ENCODE measurements at regions not wholly inside any gene's neighbourhood (a gene's known extent, or its start where the extent isn't known, plus 50 kb on each side); places are given as distances from the start of the nearest gene placed in this dataset.

DNA sequence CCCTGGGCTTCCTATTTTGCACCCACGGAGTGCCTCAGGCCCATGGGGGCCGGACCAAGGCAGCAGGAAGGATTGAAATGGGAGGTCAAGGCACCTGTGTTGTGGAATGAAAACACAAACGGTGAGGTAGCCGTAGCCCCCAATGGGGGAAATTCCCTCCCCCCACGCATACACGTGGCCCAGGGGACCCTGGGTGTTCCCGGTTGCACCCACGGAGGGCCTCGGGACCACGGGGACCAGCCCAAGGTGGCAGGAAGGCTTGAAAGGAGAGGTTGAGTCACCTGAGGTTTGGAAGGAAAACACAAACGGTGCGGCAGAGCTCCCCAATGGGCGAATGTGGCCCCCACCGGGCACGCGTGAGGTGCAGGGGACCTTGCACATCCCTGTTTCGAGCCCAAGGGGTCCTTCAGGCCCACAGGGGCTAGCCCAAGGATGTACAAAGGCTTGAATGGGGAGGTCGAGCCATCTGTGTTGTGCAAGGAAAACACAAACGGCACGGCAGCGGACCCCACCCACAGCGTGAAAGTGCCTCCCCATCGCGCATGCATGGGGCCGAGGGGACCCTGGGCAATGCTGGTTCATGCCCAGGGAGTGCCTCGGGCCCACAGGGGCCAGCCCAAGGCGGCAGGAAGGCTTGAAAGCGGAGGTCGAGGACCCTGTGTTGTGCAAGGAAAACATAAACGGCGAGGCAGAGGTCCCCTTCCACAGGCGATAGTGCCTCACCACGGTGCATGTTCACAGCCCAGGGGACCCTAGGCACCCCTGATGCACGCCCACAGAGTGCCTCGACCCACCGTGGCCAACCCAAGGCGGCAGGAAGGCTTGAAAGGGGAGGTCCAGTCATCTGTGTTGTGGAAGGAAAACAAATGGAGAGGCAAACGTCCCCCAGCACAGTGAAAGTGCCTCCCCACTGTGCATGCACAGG lies 376.7 kb downstream of the ALG10 start:
- FAIRE-seq (no peak), DNase-seq (no peak)
- no peaks in the 10 kb centered on the region for H3K27me3 ChIP-seq (ENCODE audit: control insufficient read depth in 3 of 3, insufficient read depth in 3 of 3, low read length in 3 of 3)
- H3K4me3 ChIP-seq (ENCODE audit: low read depth in 1 of 3, low read length in 3 of 3) = no peak overlapping the region
- 66 to 68% (median 67%) methylated on average over 38 of the region's 38 CpGs for WGBS, 3 donors
- no peak overlapping the region for H3K27ac ChIP-seq (ENCODE audit: low read depth in 1 of 3, low read length in 2 of 3)
- no peaks in the 10 kb centered on the region for H3K4me1 ChIP-seq (ENCODE audit: control insufficient read depth in 3 of 3, insufficient read depth in 2 of 3, low read depth in 1 of 3, low read length in 2 of 3)
- peaks cover 3 to 100% of the 10 kb centered on the region in 2 donors for H3K9me3 ChIP-seq (ENCODE audit: control insufficient read depth in 2 of 2, insufficient read depth in 1 of 2, low read depth in 1 of 2, low read length in 1 of 2)
- no peaks in the 10 kb centered on the region for H3K36me3 ChIP-seq (ENCODE audit: control insufficient read depth in 3 of 3, insufficient read depth in 2 of 3, low read depth in 1 of 3, low read length in 3 of 3)

DNA sequence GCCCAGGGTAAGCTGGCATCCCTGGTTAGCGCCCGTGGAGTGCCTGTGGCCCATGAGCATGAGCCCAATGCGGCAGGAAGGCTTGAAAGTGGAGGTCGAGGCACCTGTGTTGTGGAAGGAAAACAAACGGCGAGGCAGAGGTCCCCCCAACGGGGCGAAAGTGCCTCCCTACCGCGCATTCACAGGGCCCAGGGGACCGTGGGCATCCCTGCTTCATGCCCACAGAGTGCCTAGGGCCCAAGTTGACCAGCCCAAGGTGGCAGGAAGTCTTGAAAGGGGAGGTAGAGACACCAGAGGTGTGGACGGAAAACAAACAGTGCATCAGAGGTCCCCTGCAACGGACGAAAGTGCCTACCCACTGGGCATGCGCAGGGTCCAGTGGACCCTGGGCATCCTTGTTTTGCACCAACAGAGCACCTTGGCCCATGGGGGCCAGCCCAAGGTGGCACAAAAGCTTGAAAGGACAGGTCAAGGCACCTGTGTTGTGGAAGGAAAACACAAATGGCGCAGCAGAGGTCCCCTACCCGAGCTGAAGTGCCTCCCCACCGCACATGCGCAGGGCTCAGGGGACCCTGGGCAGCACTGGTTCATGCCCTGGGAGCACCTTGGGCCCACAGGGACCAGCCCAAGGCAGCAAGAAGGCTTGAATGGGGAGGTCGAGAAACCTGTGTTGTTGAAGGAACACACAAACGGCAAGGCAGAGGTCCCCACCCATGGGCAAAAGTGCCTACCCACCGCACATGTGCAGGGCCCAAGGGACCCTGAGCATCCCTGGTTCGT lies 377.5 kb downstream of the ALG10 start:
- FAIRE-seq (no peak), DNase-seq (no peak)
- no peaks in the 10 kb centered on the region for H3K4me1 ChIP-seq (ENCODE audit: control insufficient read depth in 3 of 3, insufficient read depth in 2 of 3, low read depth in 1 of 3, low read length in 2 of 3)
- H3K9me3 ChIP-seq (ENCODE audit: control insufficient read depth in 2 of 2, insufficient read depth in 1 of 2, low read depth in 1 of 2, low read length in 1 of 2) = peaks cover 7 to 98% of the 10 kb centered on the region in 2 donors
- no peak overlapping the region for H3K4me3 ChIP-seq (ENCODE audit: low read depth in 1 of 3, low read length in 3 of 3)
- H3K36me3 ChIP-seq (ENCODE audit: control insufficient read depth in 3 of 3, insufficient read depth in 2 of 3, low read depth in 1 of 3, low read length in 3 of 3) = no peaks in the 10 kb centered on the region
- H3K27ac ChIP-seq (ENCODE audit: low read depth in 1 of 3, low read length in 2 of 3) = no peak overlapping the region
- no peaks in the 10 kb centered on the region for H3K27me3 ChIP-seq (ENCODE audit: control insufficient read depth in 3 of 3, insufficient read depth in 3 of 3, low read length in 3 of 3)
- WGBS, 3 donors = 67 to 75% (median 68%) methylated on average over 23 of the region's 23 CpGs

DNA sequence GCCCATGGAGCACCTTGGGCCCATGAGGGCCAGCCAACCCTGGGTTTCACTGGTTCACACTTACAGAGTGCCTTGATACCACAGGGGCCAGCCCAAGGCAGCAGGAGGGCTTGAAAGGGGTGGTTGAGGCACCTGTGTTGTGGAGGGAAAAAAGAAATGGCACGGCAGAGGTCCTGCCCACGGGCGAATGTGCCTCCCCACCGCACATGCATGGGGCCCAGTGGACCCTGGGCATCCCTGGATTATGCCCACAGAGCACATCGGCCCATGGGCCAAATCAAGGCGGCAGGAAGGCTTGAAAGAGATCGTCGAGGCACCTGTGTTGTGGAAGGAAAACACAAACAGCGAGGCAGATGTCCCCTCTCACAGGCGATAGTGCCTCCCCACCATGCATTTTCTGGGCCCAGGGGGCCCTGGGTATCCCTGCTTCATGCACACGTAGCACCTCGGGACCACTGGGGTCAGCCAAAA lies 378.1 kb downstream of the ALG10 start:
- Histone ChIP-seq H3K4me3 (ENCODE audit: low read depth in 1 of 3, low read length in 3 of 3) (no peak overlapping the region), H3K9me3 (ENCODE audit: control insufficient read depth in 2 of 2, insufficient read depth in 1 of 2, low read depth in 1 of 2, low read length in 1 of 2) (peaks cover 7 to 97% of the 10 kb centered on the region in 2 donors), H3K27me3 (ENCODE audit: control insufficient read depth in 3 of 3, insufficient read depth in 3 of 3, low read length in 3 of 3) (no peaks in the 10 kb centered on the region), H3K27ac (ENCODE audit: low read depth in 1 of 3, low read length in 2 of 3) (no peak overlapping the region), H3K4me1 (ENCODE audit: control insufficient read depth in 3 of 3, insufficient read depth in 2 of 3, low read depth in 1 of 3, low read length in 2 of 3) (no peaks in the 10 kb centered on the region), H3K36me3 (ENCODE audit: control insufficient read depth in 3 of 3, insufficient read depth in 2 of 3, low read depth in 1 of 3, low read length in 3 of 3) (no peaks in the 10 kb centered on the region)
- DNase-seq (no peak), FAIRE-seq (no peak)
- 76 to 84% (median 79%) methylated on average over 12 of the region's 12 CpGs for WGBS, 3 donors

GRCh38 chr12:34400986-34401658 lies 378.8 kb downstream of the ALG10 start:
- H3K4me3 ChIP-seq (ENCODE audit: low read depth in 1 of 3, low read length in 3 of 3) = no peak overlapping the region
- FAIRE-seq (no peak), DNase-seq (no peak)
- H3K36me3 ChIP-seq (ENCODE audit: control insufficient read depth in 3 of 3, insufficient read depth in 2 of 3, low read depth in 1 of 3, low read length in 3 of 3) = no peaks in the 10 kb centered on the region
- no peaks in the 10 kb centered on the region for H3K27me3 ChIP-seq (ENCODE audit: control insufficient read depth in 3 of 3, insufficient read depth in 3 of 3, low read length in 3 of 3)
- H3K27ac ChIP-seq (ENCODE audit: low read depth in 1 of 3, low read length in 2 of 3) = no peak overlapping the region
- H3K4me1 ChIP-seq (ENCODE audit: control insufficient read depth in 3 of 3, insufficient read depth in 2 of 3, low read depth in 1 of 3, low read length in 2 of 3) = no peaks in the 10 kb centered on the region
- H3K9me3 ChIP-seq (ENCODE audit: control insufficient read depth in 2 of 2, insufficient read depth in 1 of 2, low read depth in 1 of 2, low read length in 1 of 2) = peaks cover 7 to 97% of the 10 kb centered on the region in 2 donors
- WGBS, 3 donors = 68 to 70% (median 68%) methylated on average over 25 of the region's 25 CpGs

GRCh38 chr12:34401659-34402227 lies 379.4 kb downstream of the ALG10 start:
- H3K27me3 ChIP-seq (ENCODE audit: control insufficient read depth in 3 of 3, insufficient read depth in 3 of 3, low read length in 3 of 3) = no peaks in the 10 kb centered on the region
- H3K27ac ChIP-seq (ENCODE audit: low read depth in 1 of 3, low read length in 2 of 3) = no peak overlapping the region
- 57 to 60% (median 59%) methylated on average over 28 of the region's 28 CpGs for WGBS, 3 donors
- no peak for FAIRE-seq
- H3K9me3 ChIP-seq (ENCODE audit: control insufficient read depth in 2 of 2, insufficient read depth in 1 of 2, low read depth in 1 of 2, low read length in 1 of 2) = peaks cover 10 to 97% of the 10 kb centered on the region in 2 donors
- no peaks in the 10 kb centered on the region for H3K36me3 ChIP-seq (ENCODE audit: control insufficient read depth in 3 of 3, insufficient read depth in 2 of 3, low read depth in 1 of 3, low read length in 3 of 3)
- H3K4me1 ChIP-seq (ENCODE audit: control insufficient read depth in 3 of 3, insufficient read depth in 2 of 3, low read depth in 1 of 3, low read length in 2 of 3) = no peaks in the 10 kb centered on the region
- H3K4me3 ChIP-seq (ENCODE audit: low read depth in 1 of 3, low read length in 3 of 3) = no peak overlapping the region
- DNase-seq = no peak

DNA sequence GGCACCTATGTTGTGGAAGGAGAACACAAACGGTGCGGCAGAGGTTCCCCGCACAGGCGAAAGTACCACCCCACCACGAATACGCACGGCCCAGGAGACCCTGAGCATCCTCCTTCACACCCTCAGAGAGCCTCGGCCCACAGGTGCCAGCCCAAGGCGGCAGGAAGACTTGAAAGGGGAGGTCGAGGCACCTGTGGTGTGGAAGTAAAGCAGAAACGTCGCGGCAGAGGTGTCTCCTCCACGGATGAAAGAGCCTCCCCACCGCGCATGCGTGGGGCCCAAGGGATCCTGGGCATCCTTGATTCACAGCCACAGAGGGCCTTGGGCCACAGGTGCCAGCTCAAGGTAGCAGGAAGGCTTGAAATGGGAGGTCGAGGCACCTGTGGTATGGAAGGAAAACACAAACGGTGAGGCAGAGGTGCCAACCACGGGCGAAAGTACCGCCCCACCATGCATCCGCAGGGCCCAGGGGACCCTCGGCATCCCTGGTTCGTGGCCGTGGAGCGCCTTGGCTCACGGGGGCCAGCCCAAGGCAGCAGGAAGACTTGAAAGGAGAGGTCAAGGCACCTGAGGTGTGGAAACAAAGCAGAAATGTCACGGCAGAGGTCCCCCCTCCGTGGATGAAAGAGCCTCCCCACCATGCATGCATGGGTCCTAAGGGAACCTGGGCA lies 380.1 kb downstream of the ALG10 start:
- H3K4me1 ChIP-seq (ENCODE audit: control insufficient read depth in 3 of 3, insufficient read depth in 2 of 3, low read depth in 1 of 3, low read length in 2 of 3) = no peaks in the 10 kb centered on the region
- no peak for FAIRE-seq
- H3K27ac ChIP-seq (ENCODE audit: low read depth in 1 of 3, low read length in 2 of 3) = no peak overlapping the region
- DNase-seq = no peak
- no peaks in the 10 kb centered on the region for H3K27me3 ChIP-seq (ENCODE audit: control insufficient read depth in 3 of 3, insufficient read depth in 3 of 3, low read length in 3 of 3)
- peaks cover 12 to 95% of the 10 kb centered on the region in 2 donors for H3K9me3 ChIP-seq (ENCODE audit: control insufficient read depth in 2 of 2, insufficient read depth in 1 of 2, low read depth in 1 of 2, low read length in 1 of 2)
- 72 to 78% (median 78%) methylated on average over 29 to 30 of the region's 30 CpGs for WGBS, 3 donors
- no peaks in the 10 kb centered on the region for H3K36me3 ChIP-seq (ENCODE audit: control insufficient read depth in 3 of 3, insufficient read depth in 2 of 3, low read depth in 1 of 3, low read length in 3 of 3)
- H3K4me3 ChIP-seq (ENCODE audit: low read depth in 1 of 3, low read length in 3 of 3) = no peak overlapping the region

GRCh38 chr12:34402899-34403705 lies 380.8 kb downstream of the ALG10 start:
- peaks cover 12 to 88% of the 10 kb centered on the region in 2 donors for H3K9me3 ChIP-seq (ENCODE audit: control insufficient read depth in 2 of 2, insufficient read depth in 1 of 2, low read depth in 1 of 2, low read length in 1 of 2)
- FAIRE-seq = no peak
- 76 to 81% (median 78%) methylated on average over 33 of the region's 33 CpGs for WGBS, 3 donors

More at GRCh38 chr12:34402899-34403705, 380.8 kb downstream of the ALG10 start:
- Histone ChIP-seq H3K36me3 (ENCODE audit: control insufficient read depth in 3 of 3, insufficient read depth in 2 of 3, low read depth in 1 of 3, low read length in 3 of 3) (no peaks in the 10 kb centered on the region), H3K4me3 (ENCODE audit: low read depth in 1 of 3, low read length in 3 of 3) (no peak overlapping the region), H3K27me3 (ENCODE audit: control insufficient read depth in 3 of 3, insufficient read depth in 3 of 3, low read length in 3 of 3) (no peaks in the 10 kb centered on the region), H3K27ac (ENCODE audit: low read depth in 1 of 3, low read length in 2 of 3) (no peak overlapping the region), H3K4me1 (ENCODE audit: control insufficient read depth in 3 of 3, insufficient read depth in 2 of 3, low read depth in 1 of 3, low read length in 2 of 3) (no peaks in the 10 kb centered on the region)
- no peak for DNase-seq
